ENCODE measurements at regions not wholly inside any gene's neighbourhood (a gene's known extent, or its start where the extent isn't known, plus 50 kb on each side); places are given as distances from the start of the nearest gene placed in this dataset.

GRCh38 chr6:40936818-40937251 is 102.2 kb downstream of the UNC5CL start:
- no peak for DNase-seq

- DNase-seq, result no peak
Observed at GRCh38 chr6:40933864-40934263, 105.2 kb downstream of the UNC5CL start.

GRCh38 chr6:40932953-40933352 is 106.1 kb downstream of the UNC5CL start:
- no peak for DNase-seq

- DNase-seq, result no peak
Observed at GRCh38 chr6:40932366-40932765, 106.7 kb downstream of the UNC5CL start.

GRCh38 chr6:40931931-40932330 is 107.1 kb downstream of the UNC5CL start:
- DNase-seq, result no peak

GRCh38 chr6:40930555-40930954 is 108.5 kb downstream of the UNC5CL start:
- no peak for DNase-seq

GRCh38 chr6:40930045-40930444 is 109.0 kb downstream of the UNC5CL start:
- no peak for DNase-seq

GRCh38 chr6:40929176-40929575 is 109.8 kb downstream of the UNC5CL start:
- DNase-seq, result no peak

GRCh38 chr6:40928763-40929162 is 110.3 kb downstream of the UNC5CL start:
- DNase-seq, result no peak

GRCh38 chr6:40928307-40928706 is 110.7 kb downstream of the UNC5CL start:
- no peak for DNase-seq

GRCh38 chr6:40925341-40925740 is 113.7 kb downstream of the UNC5CL start:
- no peak for DNase-seq

GRCh38 chr6:40924839-40925238 is 114.2 kb downstream of the UNC5CL start:
- DNase-seq, result no peak

GRCh38 chr6:40923880-40924279 is 115.1 kb downstream of the UNC5CL start:
- DNase-seq, result no peak

GRCh38 chr6:40923326-40923725 is 115.7 kb downstream of the UNC5CL start:
- no peak for DNase-seq

GRCh38 chr6:40922281-40922680 is 116.7 kb downstream of the UNC5CL start:
- DNase-seq, result no peak

GRCh38 chr6:40918040-40918651 is 120.9 kb downstream of the UNC5CL start:
- DNase-seq, result no peak

- DNase-seq, result no peak
Observed at GRCh38 chr6:40917603-40918002, 121.4 kb downstream of the UNC5CL start.

GRCh38 chr6:40916845-40917244 is 122.2 kb downstream of the UNC5CL start:
- DNase-seq, result no peak

- no peak for DNase-seq
Observed at GRCh38 chr6:40915165-40915564, 123.9 kb downstream of the UNC5CL start.

- no peak for DNase-seq
Observed at GRCh38 chr6:40914005-40914404, 125.0 kb downstream of the UNC5CL start.

- no peak for DNase-seq
Observed at GRCh38 chr6:40912158-40912946, 126.7 kb downstream of the UNC5CL start.

- DNase-seq, result no peak
Observed at GRCh38 chr6:40910260-40910893, 128.6 kb downstream of the UNC5CL start.

GRCh38 chr6:40909811-40910210 is 129.2 kb downstream of the UNC5CL start:
- DNase-seq, result no peak

GRCh38 chr6:40907198-40907701 is 131.8 kb downstream of the UNC5CL start:
- no peak for DNase-seq

Measured in activated CD4-positive, CD25-positive, alpha-beta regulatory T cell treated with anti-CD3 and anti-CD28 coated beads, Interleukin-2, amount 50 U/mL, for 72 hours (primary cell).